PFSK-1 (cell line): ENCODE measurements at regions not wholly inside any gene's neighbourhood (a gene's known extent, or its start where the extent isn't known, plus 50 kb on each side); places are given as distances from the start of the nearest gene placed in this dataset.

Source experiments
- POLR2AphosphoS5 ChIP-seq: IDR thresholded peaks from 2 replicates; pipeline ENCODE4 v1.6.1; 2012; ENCODE audit warnings: low read depth, mild to moderate bottlenecking, control low read depth, low read length, moderate library complexity
- SIN3A ChIP-seq: IDR thresholded peaks from 2 replicates; pipeline ENCODE4 v1.6.1; 2012; ENCODE audit warnings: mild to moderate bottlenecking, low read length, moderate library complexity, borderline replicate concordance; ENCODE audit not compliant: insufficient read depth
- TAF1 ChIP-seq: IDR thresholded peaks from 2 replicates; pipeline ENCODE4 v1.6.1; 2012; ENCODE audit warnings: low read length, control low read depth, borderline replicate concordance; ENCODE audit not compliant: insufficient read depth

- TF ChIP-seq TAF1 = no peak
- no peak for TF ChIP-seq POLR2AphosphoS5
- no peak for TF ChIP-seq SIN3A
These were observed 73.7 kb upstream of the ABCB5 start for GRCh38 chr7:20541608-20542349.
